K562 (cell line): ENCODE measurements at regions not wholly inside any gene's neighbourhood (a gene's known extent, or its start where the extent isn't known, plus 50 kb on each side); places are given as distances from the start of the nearest gene placed in this dataset.

ENCODE experiments used
- ATAC-seq: fragments of 200-7000 bp; cut with Tn5 transposase; 3 replicates; pipeline ENCODE4 v1.9.1; 2020; ENCODE audit warnings: moderate library complexity
- BruUV-seq: library from RNA; stranded (reverse); fragments of 400-500 nt; replicated peaks from 2 replicates; lab custom pipeline; 2021; lab: Mats Ljungman, UMichigan
- CTCF ChIA-PET: fragments of 300-600 bp; formaldehyde crosslinking; extraction: SDS; loops from one replicate; lab custom pipeline; 2021; ENCODE audit warnings: low intra/inter-chr PET ratio; lab: Yijun Ruan, JAX
- POLR2A ChIA-PET: fragments of 300-600, 350-650 bp; sonication (Branson Sonifier 250); formaldehyde crosslinking; extraction: SDS; loops from one replicate; lab custom pipeline; 2021; ENCODE audit warnings: antibody characterized with exemption, inconsistent platforms; lab: Yijun Ruan, JAX
- DNase-seq, 4 experiments: peaks; one replicate each; pipeline versions ENCODE4 v3.0.0 to v3.0.0-alpha.2; 2011 to 2018; ENCODE audit warnings: low spot score in 3 of 4, mixed read lengths in 3 of 4; ENCODE audit errors: extremely low read depth in 1 of 4
- FAIRE-seq: peaks from 2 replicates; lab custom pipeline; 2011; peaks lifted over from hg19 to GRCh38; lab: Jason Lieb, UNC
- H2AFZ ChIP-seq: 2 replicates; pipeline ENCODE4 v1.6.0; 2011; ENCODE audit warnings: low read depth, low read length, control low read depth, inconsistent platforms
- H3K27ac ChIP-seq: fragments of 200-600 bp; 3 replicates; pipeline ENCODE4 v1.8.0; 2011; ENCODE audit warnings: low read depth, mild to moderate bottlenecking, control low read depth, inconsistent platforms, low read length, moderate library complexity, mixed read lengths; ENCODE audit errors: extremely low read depth
- H3K27me3 ChIP-seq, 2 experiments: fragments of 300-600 bp in 1 of 2; 2 replicates in 1 of 2; 3 replicates in 1 of 2; pipeline versions ENCODE4 v1.6.0 to v1.8.0; 2011; ENCODE audit warnings: inconsistent platforms in 2 of 2, low read length in 2 of 2, mild to moderate bottlenecking in 1 of 2, mixed read lengths in 1 of 2, moderate library complexity in 1 of 2; ENCODE audit not compliant: control insufficient read depth in 2 of 2, insufficient read depth in 2 of 2
- H3K36me3 ChIP-seq: fragments of 300-600 bp; 3 replicates; pipeline ENCODE4 v1.8.0; 2011; ENCODE audit warnings: mild to moderate bottlenecking, low read length, inconsistent platforms; ENCODE audit not compliant: control insufficient read depth, insufficient read depth
- H3K4me1 ChIP-seq, 2 experiments: fragments of 200-600 bp in 1 of 2; replicated peaks in 1 of 2; 2 replicates in 1 of 2; 3 replicates in 1 of 2; pipeline versions ENCODE4 v1.5.1 to v1.8.0; 2011; ENCODE audit warnings: inconsistent platforms in 2 of 2, low read length in 2 of 2, mild to moderate bottlenecking in 1 of 2, mixed read lengths in 1 of 2, moderate library complexity in 1 of 2; ENCODE audit not compliant: control insufficient read depth in 2 of 2, insufficient read depth in 2 of 2
- H3K4me2 ChIP-seq: 2 replicates; pipeline ENCODE4 v1.6.1; 2011; ENCODE audit warnings: low read length, control low read depth, inconsistent platforms, mixed read lengths; ENCODE audit not compliant: insufficient read depth
- H3K4me3 ChIP-seq: fragments of 200-600 bp; sonication (generic), shearing (Covaris generic); 2 replicates; pipeline ENCODE4 v1.5.1; 2016; ENCODE audit warnings: control low read depth, inconsistent platforms
- H3K79me2 ChIP-seq: fragments of 200-600 bp; 3 replicates; pipeline ENCODE4 v1.8.0; 2011; ENCODE audit warnings: low read length, inconsistent platforms; ENCODE audit not compliant: control insufficient read depth, insufficient read depth
- H3K9ac ChIP-seq, 2 experiments: 2 replicates each; pipeline versions ENCODE4 v1.6.0 to v1.6.1; 2011; ENCODE audit warnings: low read depth in 2 of 2, low read length in 2 of 2, control low read depth in 1 of 2, inconsistent platforms in 1 of 2, mild to moderate bottlenecking in 1 of 2, mixed read lengths in 1 of 2; ENCODE audit not compliant: insufficient read depth in 1 of 2
- H3K9me1 ChIP-seq: one replicate; pipeline ENCODE4 v1.6.0; 2011; ENCODE audit warnings: inconsistent platforms, mild to moderate bottlenecking, low read length, moderate library complexity; ENCODE audit not compliant: control insufficient read depth, insufficient read depth
- H3K9me3 ChIP-seq: replicated peaks from 2 replicates; pipeline ENCODE4 v1.5.1; 2011; ENCODE audit warnings: low read depth, low read length, inconsistent platforms; ENCODE audit not compliant: control insufficient read depth, insufficient read depth
- H4K20me1 ChIP-seq: replicated peaks from 2 replicates; pipeline ENCODE4 v1.6.1; 2011; ENCODE audit warnings: low read length, inconsistent platforms, mixed read lengths; ENCODE audit not compliant: control insufficient read depth, insufficient read depth
- FOXK2 ChIP-seq, 2 experiments: fragments of 450-650 bp; IDR thresholded peaks in 1 of 2; conservative IDR thresholded peaks in 1 of 2; 2 replicates each; pipeline ENCODE4 v1.6.1; 2016; ENCODE audit warnings: low read depth in 2 of 2, mild to moderate bottlenecking in 1 of 2
- HDAC8 ChIP-seq: fragments of 450-650 bp; IDR thresholded peaks from 2 replicates; pipeline ENCODE4 v1.6.1; 2016; ENCODE audit warnings: mild to moderate bottlenecking, missing genetic modification characterization, moderate library complexity, missing compliant biosample characterization
- HNRNPK ChIP-seq: fragments of 200-400 bp; formaldehyde crosslinking; IDR thresholded peaks from one replicate; pipeline ENCODE4 v1.6.1; 2018; ENCODE audit warnings: mild to moderate bottlenecking, low read depth, low read length; ENCODE audit not compliant: poor library complexity, severe bottlenecking
- ZNF253 ChIP-seq: fragments of 250-450 bp; sonication (Bioruptor Pico); conservative IDR thresholded peaks from 2 replicates; pipeline ENCODE4 v1.6.1; 2021; ENCODE audit warnings: mild to moderate bottlenecking
- ZNF263 ChIP-seq: sonication (generic); formaldehyde crosslinking; IDR thresholded peaks from 2 replicates; pipeline ENCODE4 v1.8.0; 2022; ENCODE audit warnings: mild to moderate bottlenecking, missing genetic modification reagents, borderline replicate concordance
- WGBS: fragments of 100-300 bp; shearing (Covaris generic); methylation state at CpG from one replicate; pipeline ENCODE4 v1.1.6; 2016; ENCODE audit warnings: low coverage, mixed read lengths; ENCODE audit not compliant: insufficient coverage; ENCODE audit errors: missing lambda C conversion rate; 5-methylcytosine and 5-hydroxymethylcytosine counted together
- in situ Hi-C: fragments of 300-500 bp; cut with MboI; formaldehyde crosslinking; loops from 4 replicates; pipeline ENCODE4 v1.15.0; 2018; ENCODE audit warnings: inconsistent platforms, mixed read lengths
- intact Hi-C: fragments of 100-400 bp; cut with micrococcal nuclease; formaldehyde crosslinking; loops from 2 replicates; pipeline ENCODE4 v1.14.2; 2022

GRCh38 chr5:30804739-30805505 lies 388.6 kb upstream of the CDH6 start:
- WGBS = under 1% methylated on average over 7 of the region's 7 CpGs
- Histone ChIP-seq H3K9ac (no peak overlapping the region), H3K27ac (no peak overlapping the region), H3K9me3 (no peaks in the 10 kb centered on the region; the same call in 1 of the 2 replicates), H4K20me1 (no peaks in the 10 kb centered on the region), H3K4me1 (no peaks in the 10 kb centered on the region), H3K36me3 (no peaks in the 10 kb centered on the region), H3K27me3 (no peaks in the 10 kb centered on the region), H3K4me3 (no peak overlapping the region), H2AFZ (no peak overlapping the region), H3K9me1 (no peaks in the 10 kb centered on the region), H3K4me2 (no peak overlapping the region), H3K79me2 (no peaks in the 10 kb centered on the region)
- POLR2A ChIA-PET = interaction anchor here (0.9 kb wide), 1 partner anchor 321 kb away, joined by 3 read pairs; no protein-coding TSS in a partner anchor
- TF ChIP-seq ZNF253 (CRISPR knock-in tag) = no peak
- TF ChIP-seq FOXK2 (conservative IDR thresholded peaks at IDR 0.05 in 1 of 2, IDR thresholded peaks at IDR 0.05 in 1 of 2; ENCODE audit: low read depth in 2 of 2) = no peak
- TF ChIP-seq ZNF263 = no peak
- TF ChIP-seq HNRNPK = no peak
- no peak for TF ChIP-seq HDAC8 (tag)
- FAIRE-seq (no peak), DNase-seq (no peak), ATAC-seq (no peak)
- no TSS peak for BruUV-seq
- CTCF ChIA-PET = no interaction called here
- intact Hi-C loops = no loop called here
- in situ Hi-C loops = no loop called here
